Panc1 (cell line): ENCODE measurements at regions not wholly inside any gene's neighbourhood (a gene's known extent, or its start where the extent isn't known, plus 50 kb on each side); places are given as distances from the start of the nearest gene placed in this dataset.

Source experiments
- CTCF ChIP-seq: fragments of 450-650 bp; IDR thresholded peaks from 2 replicates; pipeline ENCODE4 v1.5.1; 2017; ENCODE audit warnings: mild to moderate bottlenecking
- POLR2AphosphoS5 ChIP-seq: IDR thresholded peaks from 2 replicates; pipeline ENCODE4 v1.6.1; 2012; ENCODE audit warnings: mild to moderate bottlenecking, low read depth, low read length, moderate library complexity

- TF ChIP-seq CTCF (no peak), POLR2AphosphoS5 (no peak)
Measured at GRCh38 chr4:13977746-13978145, 350.2 kb upstream of the BOD1L1 start.
